Gastroesophageal sphincter (tissue), 4 donors: ENCODE measurements at regions not wholly inside any gene's neighbourhood (a gene's known extent, or its start where the extent isn't known, plus 50 kb on each side); places are given as distances from the start of the nearest gene placed in this dataset.
"Not testable (repeated sequence)": the region's sequence is repeated elsewhere in the genome, so short reads cannot be mapped to it uniquely, and the experiment has no call there.

Experiments used
- ATAC-seq: fragments of 150-250 bp; one replicate; pipeline ENCODE4 v1.9.1; 2016; ENCODE audit warnings: mild to moderate bottlenecking, moderate library complexity
- H3K27ac ChIP-seq, 4 donors: fragments of 200-600 bp; sonication (generic) in 3 of 4; 1 replicate in 3 of 4; 2 replicates in 1 of 4; pipeline ENCODE4 v1.5.1; 2016 to 2019
- H3K27me3 ChIP-seq: fragments of 200-600 bp; sonication (generic); one replicate; pipeline ENCODE4 v1.5.1; 2019
- H3K36me3 ChIP-seq, 2 donors: fragments of 200-600 bp; sonication (generic); one replicate each; pipeline ENCODE4 v1.5.1; 2019; ENCODE audit warnings: control low read depth in 1 of 2
- H3K4me1 ChIP-seq, 3 donors: fragments of 200-600 bp; sonication (generic); 1 replicate in 2 of 3; 2 replicates in 1 of 3; pipeline ENCODE4 v1.5.1; 2016 to 2019; ENCODE audit warnings: control low read depth in 2 of 3
- H3K4me3 ChIP-seq, 2 donors: fragments of 200-600 bp; sonication (generic); one replicate each; pipeline ENCODE4 v1.5.1; 2019; ENCODE audit warnings: mild to moderate bottlenecking in 1 of 2, moderate library complexity in 1 of 2
- H3K9me3 ChIP-seq, 3 donors: fragments of 200-600 bp; sonication (generic); one replicate each; pipeline ENCODE4 v1.5.1; 2017 to 2019; ENCODE audit warnings: control low read depth in 2 of 3
- CTCF ChIP-seq, 4 experiments: fragments of 200-600 bp in 2 of 4; fragments of 450-650 bp in 2 of 4; sonication (generic) in 1 of 4; IDR thresholded peaks; one replicate each; pipeline ENCODE4 v1.5.1; 2017 to 2019; ENCODE audit warnings: antibody characterized with exemption in 4 of 4, mild to moderate bottlenecking in 2 of 4, moderate library complexity in 2 of 4
- EP300 ChIP-seq: sonication (generic); formaldehyde crosslinking; IDR thresholded peaks from one replicate; pipeline ENCODE4 v1.6.1; 2017; ENCODE audit warnings: antibody characterized with exemption, mild to moderate bottlenecking
- POLR2A ChIP-seq, 2 donors: fragments of 450-650 bp; IDR thresholded peaks; one replicate each; pipeline ENCODE4 v1.6.1; 2017; ENCODE audit warnings: antibody characterized with exemption in 2 of 2, mild to moderate bottlenecking in 2 of 2, moderate library complexity in 1 of 2
- POLR2AphosphoS5 ChIP-seq: sonication (generic); formaldehyde crosslinking; IDR thresholded peaks from one replicate; pipeline ENCODE4 v1.6.1; 2017; ENCODE audit warnings: antibody characterized with exemption
- WGBS, 2 donors: methylation state at CpG; one replicate each; pipeline ENCODE4 v1.1.5; 2018; ENCODE audit warnings: low coverage in 1 of 2; 5-methylcytosine and 5-hydroxymethylcytosine counted together

GRCh38 chr16:54879681-54880080 is 51.0 kb upstream of the IRX5 start:
- no peak for ATAC-seq
- Histone ChIP-seq H3K4me1 (no peaks in the 10 kb centered on the region), H3K9me3 (peaks cover 0 to 35% (median 0%) of the 10 kb centered on the region in 3 donors), H3K36me3 (no peaks in the 10 kb centered on the region), H3K27me3 (peaks cover 16% of the 10 kb centered on the region), H3K4me3 (no peak overlapping the region), H3K27ac (no peak overlapping the region)
- no peak for TF ChIP-seq POLR2AphosphoS5
- no peak for TF ChIP-seq EP300

GRCh38 chr16:54878301-54878700 is 52.4 kb upstream of the IRX5 start:
- H3K4me3 ChIP-seq, result no peak overlapping the region
- H3K9me3 ChIP-seq, result peaks cover 0 to 22% (median 0%) of the 10 kb centered on the region in 3 donors
- no peak overlapping the region for H3K27ac ChIP-seq
- no peaks in the 10 kb centered on the region for H3K36me3 ChIP-seq
- TF ChIP-seq POLR2AphosphoS5 (no peak), CTCF (IDR thresholded peaks at IDR 0.05) (no peak), POLR2A (IDR thresholded peaks at IDR 0.05) (no peak), EP300 (no peak)
- ATAC-seq, result no peak
- WGBS, 2 donors, result 62 to 89% methylated on average over 1 of the region's 1 CpG
- H3K27me3 ChIP-seq, result peaks cover 16% of the 10 kb centered on the region
- no peaks in the 10 kb centered on the region for H3K4me1 ChIP-seq

DNA sequence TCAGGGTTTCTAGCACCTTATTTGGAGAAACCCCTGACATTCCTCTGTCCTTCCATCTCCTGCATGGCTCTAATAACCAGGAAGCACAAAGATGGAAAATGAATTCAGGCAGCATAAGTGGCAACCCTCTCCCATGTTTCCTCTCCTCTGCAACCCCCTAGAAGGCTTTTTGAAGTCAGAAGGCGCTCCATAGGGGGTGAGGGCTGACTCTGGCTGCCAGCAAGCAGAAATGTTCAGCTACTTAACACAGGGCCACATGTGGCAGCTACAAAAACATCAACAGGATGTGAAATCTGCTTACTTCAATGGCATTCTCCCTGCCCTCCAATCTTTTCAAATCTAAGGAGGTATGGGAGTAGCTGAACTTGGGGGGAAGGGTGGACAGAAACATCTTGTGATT is 55.2 kb upstream of the IRX5 start:
- WGBS, 2 donors, result no CpG with 5 or more reads among the region's 1 CpG
- Histone ChIP-seq H3K27me3 (peaks cover 20% of the 10 kb centered on the region), H3K9me3 (peaks cover 0 to 6% (median 0%) of the 10 kb centered on the region in 3 donors), H3K4me3 (no peak overlapping the region), H3K36me3 (no peaks in the 10 kb centered on the region), H3K4me1 (no peaks in the 10 kb centered on the region), H3K27ac (no peak overlapping the region)
- ATAC-seq, result no peak
- TF ChIP-seq POLR2A (IDR thresholded peaks at IDR 0.05) (no peak), CTCF (IDR thresholded peaks at IDR 0.05) (no peak), POLR2AphosphoS5 (no peak), EP300 (no peak)

DNA sequence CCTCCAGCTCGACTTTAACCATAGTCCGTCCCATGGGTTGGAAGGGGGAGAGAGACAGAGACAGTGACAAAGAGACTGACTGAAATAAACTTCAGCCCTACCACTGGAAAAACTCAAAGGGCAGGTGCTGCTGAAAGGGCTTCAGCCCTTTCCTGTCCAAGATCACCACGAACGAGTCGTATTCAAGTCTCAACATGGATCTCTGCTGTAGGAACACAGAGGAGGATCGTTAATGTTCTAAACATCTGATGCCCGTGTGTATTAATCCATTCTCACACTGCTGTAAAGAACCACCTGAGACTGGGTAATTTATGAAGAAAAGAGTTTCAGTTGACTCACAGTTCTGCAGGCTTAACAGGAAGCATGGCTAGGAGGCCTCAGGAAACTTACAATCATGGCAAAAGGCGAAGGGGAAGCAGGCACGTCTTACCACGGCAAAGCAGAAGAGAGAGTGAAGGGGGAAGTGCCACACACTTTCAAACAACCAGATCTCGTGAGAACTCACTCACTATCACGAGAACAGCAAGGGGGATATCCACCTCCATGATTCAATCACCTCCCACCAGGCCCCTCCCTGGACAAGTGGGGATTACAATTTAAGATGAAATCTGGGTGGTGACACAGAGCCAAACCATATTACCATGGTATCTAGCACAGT is 56.8 kb upstream of the IRX5 start:
- H3K27ac ChIP-seq, H3K9me3 ChIP-seq, ATAC-seq, H3K4me3 ChIP-seq, H3K4me1 ChIP-seq, H3K36me3 ChIP-seq: not testable (repeated sequence)
- peaks cover 20% of the 10 kb centered on the region for H3K27me3 ChIP-seq
- WGBS, 2 donors, result 63 to 86% methylated on average over 3 to 12 of the region's 12 CpGs

DNA sequence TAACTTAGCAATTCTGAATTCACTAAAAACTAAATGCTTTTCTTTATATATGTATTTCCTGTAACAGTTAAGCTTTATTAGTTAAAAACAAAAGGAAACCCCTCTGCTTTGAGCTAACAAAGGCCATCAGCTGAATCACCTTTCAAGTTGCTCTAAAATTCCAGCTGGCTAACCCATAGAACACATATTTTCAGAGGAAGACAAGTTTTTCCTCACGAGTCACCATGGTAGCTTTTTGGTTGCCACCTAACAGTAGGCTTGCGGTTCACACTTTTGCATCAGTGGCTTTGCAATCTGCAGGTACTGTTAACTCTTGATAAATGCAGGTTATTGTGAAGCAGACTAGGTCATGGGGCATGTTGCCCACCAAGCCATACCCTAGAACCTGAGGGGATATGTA is 57.6 kb upstream of the IRX5 start:
- H3K36me3 ChIP-seq, result no peaks in the 10 kb centered on the region
- H3K4me1 ChIP-seq, result no peaks in the 10 kb centered on the region
- TF ChIP-seq EP300 (no peak), POLR2A (IDR thresholded peaks at IDR 0.05) (no peak), CTCF (IDR thresholded peaks at IDR 0.05) (no peak), POLR2AphosphoS5 (no peak)
- no peaks in the 10 kb centered on the region for H3K9me3 ChIP-seq
- no peak for ATAC-seq
- H3K27ac ChIP-seq, result no peak overlapping the region
- H3K4me3 ChIP-seq, result no peak overlapping the region
- 56 to 89% methylated on average over 2 of the region's 2 CpGs for WGBS, 2 donors
- peaks cover 18% of the 10 kb centered on the region for H3K27me3 ChIP-seq

DNA sequence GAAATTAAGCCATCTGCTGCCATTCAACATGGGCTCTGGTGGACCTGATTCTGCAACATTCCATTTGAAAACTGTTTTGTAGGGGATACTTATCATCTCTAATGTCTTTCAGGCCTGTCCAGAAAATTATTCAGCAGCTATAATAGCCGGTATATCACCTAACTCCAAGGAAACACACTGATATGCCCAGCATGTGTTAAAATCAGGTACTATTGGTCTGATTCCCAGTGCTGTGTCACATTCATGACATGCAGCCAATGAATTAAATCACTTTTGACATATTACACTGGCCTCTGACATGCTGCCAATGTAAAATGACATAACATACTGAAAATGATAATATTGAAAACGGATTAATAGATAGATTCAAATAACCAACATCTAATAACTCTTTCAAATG is 60.5 kb upstream of the IRX5 start:
- H3K9me3 ChIP-seq, result no peaks in the 10 kb centered on the region
- TF ChIP-seq CTCF (IDR thresholded peaks at IDR 0.05) (no peak), POLR2A (IDR thresholded peaks at IDR 0.05) (no peak), POLR2AphosphoS5 (no peak), EP300 (no peak)
- H3K27ac ChIP-seq, result no peak overlapping the region
- no peaks in the 10 kb centered on the region for H3K36me3 ChIP-seq
- no peak overlapping the region for H3K4me3 ChIP-seq
- H3K27me3 ChIP-seq, result peaks cover 4% of the 10 kb centered on the region
- no peak for ATAC-seq
- H3K4me1 ChIP-seq, result no peaks in the 10 kb centered on the region
- 78 to 81% methylated on average over 2 of the region's 2 CpGs for WGBS, 2 donors
